Liver (tissue), 8 donors: ENCODE measurements at regions not wholly inside any gene's neighbourhood (a gene's known extent, or its start where the extent isn't known, plus 50 kb on each side); places are given as distances from the start of the nearest gene placed in this dataset.
A peak's percentile ranks its signal among the peaks of the same experiment; 100 is the strongest.

Source experiments
- DNase-seq: peaks from one replicate; pipeline ENCODE4 v3.0.0-alpha.2; 2017; ENCODE audit warnings: low spot score
- H3K27ac ChIP-seq, 2 donors: one replicate each; pipeline ENCODE4 v1.7.0; 2013; ENCODE audit warnings: inconsistent platforms in 2 of 2, low read length in 2 of 2, control low read depth in 1 of 2, low read depth in 1 of 2, mild to moderate bottlenecking in 1 of 2
- H3K27me3 ChIP-seq, 4 donors: one replicate each; pipeline versions ENCODE4 v1.6.1 to v1.7.0; 2013; ENCODE audit warnings: low read length in 3 of 4, inconsistent platforms in 1 of 4, mild to moderate bottlenecking in 1 of 4, moderate library complexity in 1 of 4; ENCODE audit not compliant: control insufficient read depth in 4 of 4, insufficient read depth in 4 of 4
- H3K36me3 ChIP-seq, 4 donors: one replicate each; pipeline versions ENCODE4 v1.6.1 to v1.7.0; 2013; ENCODE audit warnings: low read length in 3 of 4, mild to moderate bottlenecking in 3 of 4, low read depth in 1 of 4, moderate library complexity in 1 of 4; ENCODE audit not compliant: control insufficient read depth in 4 of 4, insufficient read depth in 3 of 4
- H3K4me1 ChIP-seq, 4 donors: one replicate each; pipeline versions ENCODE4 v1.6.1 to v1.7.0; 2013; ENCODE audit warnings: low read length in 3 of 4, mild to moderate bottlenecking in 3 of 4, moderate library complexity in 1 of 4; ENCODE audit not compliant: control insufficient read depth in 4 of 4, insufficient read depth in 4 of 4
- H3K4me3 ChIP-seq, 3 donors: one replicate each; pipeline versions ENCODE4 v1.6.1 to v1.7.0; 2013; ENCODE audit warnings: low read length in 3 of 3, control low read depth in 1 of 3, low read depth in 1 of 3, mild to moderate bottlenecking in 1 of 3
- H3K9ac ChIP-seq, 2 donors: one replicate each; pipeline ENCODE4 v1.7.0; 2013; ENCODE audit warnings: low read length in 2 of 2, mild to moderate bottlenecking in 2 of 2, moderate library complexity in 2 of 2, control low read depth in 1 of 2, low read depth in 1 of 2
- H3K9me3 ChIP-seq, 4 donors: one replicate each; pipeline versions ENCODE4 v1.6.1 to v1.7.0; 2013; ENCODE audit warnings: low read length in 3 of 4; ENCODE audit not compliant: control insufficient read depth in 4 of 4
- ATF3 ChIP-seq: IDR thresholded peaks from 2 replicates; pipeline ENCODE4 v1.6.1; 2016; ENCODE audit warnings: antibody characterized with exemption
- CTCF ChIP-seq: fragments of 150-350 bp; IDR thresholded peaks from 2 replicates; pipeline ENCODE4 v1.5.1; 2017; ENCODE audit warnings: improper control_type of control experiment, low read depth, low read length; ENCODE audit not compliant: missing input control
- EGR1 ChIP-seq, 2 donors: IDR thresholded peaks; 2 replicates each; pipeline ENCODE4 v1.6.1; 2016 to 2018; ENCODE audit warnings: antibody characterized with exemption in 2 of 2, low read depth in 2 of 2
- FOXA1 ChIP-seq: IDR thresholded peaks from 2 replicates; pipeline ENCODE4 v1.6.1; 2016; ENCODE audit warnings: antibody characterized with exemption
- FOXA2 ChIP-seq: IDR thresholded peaks from 2 replicates; pipeline ENCODE4 v1.6.1; 2016; ENCODE audit warnings: antibody characterized with exemption
- GABPA ChIP-seq, 2 donors: IDR thresholded peaks in 1 of 2; conservative IDR thresholded peaks in 1 of 2; 2 replicates each; pipeline ENCODE4 v1.6.1; 2016; ENCODE audit warnings: antibody characterized with exemption in 2 of 2, mild to moderate bottlenecking in 1 of 2, moderate library complexity in 1 of 2
- HNF4A ChIP-seq, 2 donors: conservative IDR thresholded peaks; 2 replicates each; pipeline ENCODE4 v1.6.1; 2016; ENCODE audit warnings: antibody characterized with exemption in 2 of 2, mild to moderate bottlenecking in 2 of 2
- HNF4G ChIP-seq: IDR thresholded peaks from 2 replicates; pipeline ENCODE4 v1.6.1; 2016; ENCODE audit warnings: antibody characterized with exemption
- JUND ChIP-seq, 2 donors: IDR thresholded peaks; 2 replicates each; pipeline ENCODE4 v1.6.1; 2016; ENCODE audit warnings: antibody characterized with exemption in 2 of 2
- MAX ChIP-seq: IDR thresholded peaks from 2 replicates; pipeline ENCODE4 v1.6.1; 2016; ENCODE audit warnings: antibody characterized with exemption
- NR2F2 ChIP-seq: IDR thresholded peaks from 2 replicates; pipeline ENCODE4 v1.6.1; 2016; ENCODE audit warnings: antibody characterized with exemption
- RAD21 ChIP-seq, 2 donors: IDR thresholded peaks; 2 replicates each; pipeline ENCODE4 v1.6.1; 2016; ENCODE audit warnings: antibody characterized with exemption in 2 of 2, mild to moderate bottlenecking in 2 of 2
- REST ChIP-seq: IDR thresholded peaks from 2 replicates; pipeline ENCODE4 v1.6.1; 2016; ENCODE audit warnings: antibody characterized with exemption, mild to moderate bottlenecking
- RXRA ChIP-seq, 2 donors: IDR thresholded peaks; 2 replicates each; pipeline ENCODE4 v1.6.1; 2017 to 2018; ENCODE audit warnings: antibody characterized with exemption in 2 of 2, mild to moderate bottlenecking in 1 of 2
- SP1 ChIP-seq: IDR thresholded peaks from 2 replicates; pipeline ENCODE4 v1.6.1; 2018; ENCODE audit warnings: antibody characterized with exemption, mild to moderate bottlenecking
- TAF1 ChIP-seq: conservative IDR thresholded peaks from 2 replicates; pipeline ENCODE4 v1.6.1; 2016; ENCODE audit warnings: antibody characterized with exemption, mild to moderate bottlenecking
- YY1 ChIP-seq: IDR thresholded peaks from 2 replicates; pipeline ENCODE4 v1.6.1; 2016; ENCODE audit warnings: antibody characterized with exemption, mild to moderate bottlenecking
- ZBTB33 ChIP-seq: IDR thresholded peaks from 2 replicates; pipeline ENCODE4 v1.6.1; 2016; ENCODE audit warnings: antibody characterized with exemption
- WGBS: extraction: QIAGEN DNeasy Blood & Tissue Kit; methylation state at CpG from one replicate; pipeline ENCODE4 v1.1.7; 2013; 5-methylcytosine and 5-hydroxymethylcytosine counted together
- donor health status: healthy.
- donor health status: healthy.
- donor health status: healthy.
- donor health status: healthy.
- donor health status: healthy.

- Histone ChIP-seq H3K4me3 (peak overlapping the region; percentile 30 to 63 (median 57)), H3K36me3 (no peaks in the 10 kb centered on the region), H3K9me3 (no peaks in the 10 kb centered on the region), H3K27me3 (peaks cover 0 to 3% (median 0%) of the 10 kb centered on the region in 4 donors), H3K9ac (peak overlapping the region in 1 of 2 donors; percentile 53), H3K27ac (no peak overlapping the region), H3K4me1 (peaks cover 0 to 12% (median 8%) of the 10 kb centered on the region in 4 donors)
- TF ChIP-seq FOXA2 (no peak), ATF3 (no peak), SP1 (no peak), NR2F2 (no peak), HNF4G (no peak), EGR1 (IDR thresholded peaks at IDR 0.05; ENCODE audit: low read depth in 2 of 2) (no peak), RXRA (IDR thresholded peaks at IDR 0.05) (peak; percentile 36 to 68), RAD21 (IDR thresholded peaks at IDR 0.05) (peak; percentile 83 to 84), ZBTB33 (no peak), TAF1 (no peak), CTCF (peak; percentile 83), FOXA1 (no peak), YY1 (no peak), JUND (IDR thresholded peaks at IDR 0.05) (no peak), HNF4A (conservative IDR thresholded peaks at IDR 0.05) (no peak), MAX (no peak), REST (no peak), GABPA (IDR thresholded peaks at IDR 0.05 in 1 of 2, conservative IDR thresholded peaks at IDR 0.05 in 1 of 2) (peak; percentile 81 to 88)
- 7% methylated on average over 35 of the region's 35 CpGs for WGBS
- DNase-seq, result peak; percentile 84
These were observed 118.3 kb upstream of the SIRPA start for GRCh38 chr20:1776681-1777475.
